Epithelial cell of esophagus (primary cell): ENCODE measurements at regions not wholly inside any gene's neighbourhood (a gene's known extent, or its start where the extent isn't known, plus 50 kb on each side); places are given as distances from the start of the nearest gene placed in this dataset.
"Not testable (repeated sequence)": the region's sequence is repeated elsewhere in the genome, so short reads cannot be mapped to it uniquely, and the experiment has no call there.

Experiments
- DNase-seq: peaks from one replicate; pipeline ENCODE4 v3.0.0; 2010; ENCODE audit warnings: low read depth
- H3K4me3 ChIP-seq: 2 replicates; pipeline ENCODE4 v1.5.1; 2011; ENCODE audit warnings: mild to moderate bottlenecking, low read length, control low read depth
- TF ChIP-seq, protein P1 (sequence below): IDR thresholded peaks from 2 replicates; pipeline ENCODE4 v1.5.1; 2011; ENCODE audit warnings: low read depth, mild to moderate bottlenecking, low read length, control low read depth, inconsistent platforms; ENCODE audit not compliant: insufficient read depth; ENCODE audit errors: missing control alignments

DNA sequence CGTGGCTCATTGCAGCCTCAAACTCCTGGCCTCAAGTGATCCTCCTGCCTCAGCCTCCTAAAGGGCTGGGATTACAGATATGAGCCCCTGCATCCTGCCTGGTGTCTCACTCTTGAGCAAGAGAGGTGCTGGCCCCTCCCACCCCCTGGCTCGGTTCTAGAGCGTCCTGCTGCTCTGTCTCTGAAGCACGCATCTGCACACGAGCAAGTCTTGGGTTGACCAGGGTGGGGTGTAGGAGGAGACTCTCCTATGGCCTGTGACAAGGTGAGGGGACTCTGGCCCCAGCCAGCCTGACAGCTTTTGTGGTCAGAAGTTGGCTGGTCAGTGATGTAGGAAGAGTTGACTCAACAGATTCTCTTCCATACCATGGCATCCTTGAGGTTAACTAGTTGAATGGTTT is 110.7 kb upstream of the CARD11 start:
- H3K4me3 ChIP-seq: no peak overlapping the region
- DNase-seq: no peak
- TF ChIP-seq, protein P1, sequence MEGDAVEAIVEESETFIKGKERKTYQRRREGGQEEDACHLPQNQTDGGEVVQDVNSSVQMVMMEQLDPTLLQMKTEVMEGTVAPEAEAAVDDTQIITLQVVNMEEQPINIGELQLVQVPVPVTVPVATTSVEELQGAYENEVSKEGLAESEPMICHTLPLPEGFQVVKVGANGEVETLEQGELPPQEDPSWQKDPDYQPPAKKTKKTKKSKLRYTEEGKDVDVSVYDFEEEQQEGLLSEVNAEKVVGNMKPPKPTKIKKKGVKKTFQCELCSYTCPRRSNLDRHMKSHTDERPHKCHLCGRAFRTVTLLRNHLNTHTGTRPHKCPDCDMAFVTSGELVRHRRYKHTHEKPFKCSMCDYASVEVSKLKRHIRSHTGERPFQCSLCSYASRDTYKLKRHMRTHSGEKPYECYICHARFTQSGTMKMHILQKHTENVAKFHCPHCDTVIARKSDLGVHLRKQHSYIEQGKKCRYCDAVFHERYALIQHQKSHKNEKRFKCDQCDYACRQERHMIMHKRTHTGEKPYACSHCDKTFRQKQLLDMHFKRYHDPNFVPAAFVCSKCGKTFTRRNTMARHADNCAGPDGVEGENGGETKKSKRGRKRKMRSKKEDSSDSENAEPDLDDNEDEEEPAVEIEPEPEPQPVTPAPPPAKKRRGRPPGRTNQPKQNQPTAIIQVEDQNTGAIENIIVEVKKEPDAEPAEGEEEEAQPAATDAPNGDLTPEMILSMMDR: no peak

DNA sequence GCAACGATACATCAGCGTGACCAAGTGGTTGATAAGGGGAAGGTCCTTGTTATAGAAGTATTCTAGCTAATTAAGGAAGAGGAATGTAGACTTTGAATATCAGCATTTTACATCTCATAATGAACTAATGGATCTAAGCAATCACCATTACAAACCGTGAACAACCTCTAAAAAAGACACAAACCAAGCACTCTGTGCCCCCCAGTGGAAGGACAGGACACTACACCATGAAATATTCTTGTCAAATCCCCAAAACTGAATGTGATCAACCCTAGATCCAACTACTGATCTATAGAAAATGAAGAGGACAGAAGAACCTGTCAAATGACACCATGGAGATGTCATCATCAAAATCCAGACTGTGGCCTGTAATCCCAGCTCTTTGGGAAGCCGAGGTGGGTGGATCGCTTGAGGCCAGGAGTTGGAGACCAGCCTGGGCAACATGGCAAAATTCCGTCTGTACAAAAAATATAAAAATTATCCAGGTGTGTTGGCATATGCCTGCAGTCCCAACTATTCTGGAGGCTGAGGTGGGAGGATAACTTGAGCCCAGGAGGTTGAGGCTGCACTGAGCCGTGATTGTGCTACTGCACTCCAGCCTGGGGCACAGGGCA is 111.3 kb upstream of the CARD11 start:
- TF ChIP-seq, protein P1: peak; percentile 75
- DNase-seq: peak; percentile 60
- no peak overlapping the region for H3K4me3 ChIP-seq

DNA sequence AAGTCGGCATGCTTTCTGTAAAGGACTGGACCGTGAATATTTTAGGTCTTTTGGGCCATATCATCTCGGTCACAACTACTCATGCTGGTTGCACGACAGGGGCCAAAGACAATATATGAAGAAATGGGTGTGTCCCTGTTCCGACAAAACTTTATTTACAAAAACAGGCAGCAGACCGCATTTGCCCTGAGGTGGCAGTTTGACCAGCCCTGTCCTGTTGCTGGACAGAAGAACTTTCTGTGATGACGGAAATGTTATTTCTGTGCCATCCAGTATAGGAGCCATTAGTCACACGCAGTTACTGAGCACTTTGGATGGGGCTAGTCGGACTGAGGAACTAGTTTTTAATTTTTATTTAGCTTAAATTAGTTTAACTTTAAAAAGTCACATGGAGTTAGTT is 112.8 kb upstream of the CARD11 start:
- H3K4me3 ChIP-seq: no peak overlapping the region
- DNase-seq: no peak
- TF ChIP-seq, protein P1: no peak

DNA sequence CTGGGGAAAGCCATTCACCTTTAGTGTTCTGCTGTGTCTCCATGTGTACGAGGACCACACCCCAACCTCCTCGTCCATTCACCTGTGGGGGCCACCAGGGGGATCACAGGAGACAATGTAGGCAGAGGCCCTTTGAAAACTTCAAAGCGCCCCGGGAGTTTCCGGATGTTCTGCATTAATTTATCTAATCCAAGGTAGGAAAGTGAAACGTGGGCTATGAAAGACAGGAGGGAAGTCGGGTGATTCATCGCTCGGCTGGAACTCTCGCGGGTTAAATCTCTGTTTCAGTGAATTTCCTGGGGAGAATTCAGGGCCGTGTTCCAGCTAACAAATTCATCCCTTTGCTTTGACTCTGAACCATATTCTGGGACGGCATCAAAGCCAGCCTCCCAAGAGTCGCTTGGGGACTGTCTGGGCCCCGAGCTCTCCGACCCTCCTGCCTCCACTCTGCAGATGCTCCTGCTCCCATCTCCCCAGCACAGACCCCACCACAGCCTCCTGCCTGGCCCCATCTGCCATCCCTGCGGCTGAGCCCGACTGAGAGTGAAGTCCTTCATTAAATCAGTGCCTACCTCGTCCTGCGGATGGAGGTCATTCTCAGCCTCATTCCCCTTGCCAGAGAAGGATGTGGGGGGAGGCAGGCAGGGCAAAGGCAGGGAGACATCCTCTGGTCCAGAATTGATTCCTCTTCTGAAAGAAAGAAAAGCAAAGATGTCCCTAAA is 114.1 kb upstream of the CARD11 start:
- TF ChIP-seq, protein P1: no peak
- no peak overlapping the region for H3K4me3 ChIP-seq
- DNase-seq: no peak

DNA sequence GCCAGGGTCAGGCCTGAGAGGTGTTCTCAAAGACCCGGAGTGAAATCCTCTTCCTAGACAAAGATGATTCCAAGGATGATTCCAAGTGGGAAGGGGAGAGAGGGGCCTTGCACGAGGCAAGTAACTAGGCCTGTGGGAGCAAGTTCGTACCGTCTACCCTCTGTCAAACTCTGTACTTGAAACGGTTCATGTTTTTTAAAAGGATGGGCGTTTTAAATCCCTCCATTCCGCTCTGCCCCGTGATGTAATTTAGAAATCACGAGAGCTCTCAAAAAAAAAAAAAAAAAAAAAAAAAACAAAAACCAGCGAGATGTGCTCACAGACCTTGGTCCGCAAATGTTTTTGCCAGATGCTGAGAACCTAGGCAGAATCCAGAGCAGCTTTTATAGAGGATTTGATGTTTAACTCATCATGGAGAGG is 114.7 kb upstream of the CARD11 start:
- TF ChIP-seq, protein P1: no peak
- H3K4me3 ChIP-seq: no peak overlapping the region
- DNase-seq: no peak

DNA sequence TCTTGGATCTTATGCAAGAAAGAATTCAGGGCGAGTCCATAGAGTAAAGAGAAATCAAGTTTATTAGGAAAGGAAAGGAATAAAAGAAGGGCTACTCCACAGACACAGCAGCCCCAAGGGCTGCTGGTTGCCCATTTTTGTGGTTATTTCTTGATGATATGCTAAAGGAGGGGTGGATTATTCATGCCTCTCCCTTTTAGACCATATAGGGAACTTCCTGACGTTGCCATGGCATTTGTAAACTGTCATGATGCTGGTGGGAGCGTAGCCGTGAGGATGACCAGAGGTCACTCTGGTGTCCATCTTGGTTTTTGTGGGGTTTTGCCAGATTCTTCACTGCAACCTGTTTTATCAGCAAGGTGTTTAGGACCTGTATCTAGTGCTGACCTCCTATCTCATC is 115.4 kb upstream of the CARD11 start:
- no peak for DNase-seq
- no peak overlapping the region for H3K4me3 ChIP-seq
- TF ChIP-seq, protein P1: no peak

DNA sequence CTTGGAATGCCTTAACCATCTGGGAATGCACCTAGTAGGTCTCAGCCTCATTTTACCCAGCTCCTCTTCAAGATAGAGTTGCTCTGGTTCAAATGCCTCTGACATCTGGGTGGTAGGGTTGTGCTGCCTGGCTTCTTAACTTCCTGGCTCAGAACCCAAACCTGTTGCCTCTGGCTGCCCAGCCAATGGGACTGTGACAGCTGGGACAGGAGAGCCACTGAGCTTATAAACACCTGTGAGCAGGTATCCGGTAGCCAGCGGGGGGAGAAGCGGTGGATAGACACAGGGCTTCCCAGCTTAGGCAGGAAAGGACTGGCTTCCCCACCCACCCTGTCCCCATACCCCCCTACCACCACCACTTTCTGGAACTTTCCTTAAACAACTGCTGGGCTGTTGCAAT is 115.8 kb upstream of the CARD11 start:
- H3K4me3 ChIP-seq: no peak overlapping the region
- no peak for DNase-seq
- TF ChIP-seq, protein P1: no peak

DNA sequence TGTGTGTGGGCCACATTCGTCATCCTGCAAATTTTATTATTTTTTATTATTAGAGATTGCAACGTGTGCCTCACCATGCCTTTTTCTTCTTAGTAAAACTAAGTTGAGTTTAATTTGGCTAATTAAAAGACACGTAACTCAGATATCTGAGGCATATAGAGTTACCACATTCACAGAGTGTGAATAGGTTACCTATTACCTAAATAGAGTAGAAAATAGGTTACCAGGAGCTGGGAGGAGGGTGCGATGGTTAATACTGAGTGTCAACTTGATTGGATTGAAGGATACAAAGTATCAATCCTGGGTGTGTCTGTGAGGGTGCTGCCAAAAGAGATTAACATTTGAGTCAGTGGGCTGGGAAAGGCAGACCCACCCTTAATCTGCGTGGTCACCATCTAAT is 116.3 kb upstream of the CARD11 start:
- not testable (repeated sequence) for DNase-seq

More for the DNA sequence above, 116.3 kb upstream of the CARD11 start:
- H3K4me3 ChIP-seq: not testable (repeated sequence)
